A673 (cell line): ENCODE measurements at regions not wholly inside any gene's neighbourhood (a gene's known extent, or its start where the extent isn't known, plus 50 kb on each side); places are given as distances from the start of the nearest gene placed in this dataset.

Experiments
- BruUV-seq: library from RNA; stranded (reverse); fragments of 400-500 nt; replicated peaks from 2 replicates; lab custom pipeline; 2021; lab: Mats Ljungman, UMichigan
- CTCF ChIA-PET: fragments of 300-600 bp; sonication (Branson Sonifier 250); formaldehyde crosslinking; loops from one replicate; lab custom pipeline; 2022; ENCODE audit warnings: antibody characterized with exemption; lab: Charles Lee
- POLR2A ChIA-PET: fragments of 300-600 bp; sonication (Branson Sonifier 250); formaldehyde crosslinking; loops from one replicate; lab custom pipeline; 2022; ENCODE audit warnings: antibody characterized with exemption; ENCODE audit not compliant: low non-redundant PET; lab: Charles Lee
- DNase-seq: peaks from one replicate; pipeline ENCODE4 v3.0.0-alpha.2; 2015; ENCODE audit warnings: low spot score
- H3K27ac ChIP-seq: fragments of 200-600 bp; sonication (generic); 2 replicates; pipeline ENCODE4 v1.5.1; 2016; ENCODE audit warnings: mixed run types, low read depth, mild to moderate bottlenecking, mixed read lengths, antibody characterized with exemption, low read length; ENCODE audit not compliant: poor library complexity, severe bottlenecking
- H3K27me3 ChIP-seq: fragments of 200-600 bp; sonication (generic); replicated peaks from 2 replicates; pipeline ENCODE4 v1.6.1; 2017; ENCODE audit warnings: mixed run types, low read depth, mild to moderate bottlenecking, mixed read lengths, antibody characterized with exemption, low read length; ENCODE audit not compliant: insufficient read depth, poor library complexity
- H3K36me3 ChIP-seq: fragments of 200-600 bp; sonication (generic); 2 replicates; pipeline ENCODE4 v1.6.1; 2016; ENCODE audit warnings: mixed run types, mild to moderate bottlenecking, mixed read lengths, antibody characterized with exemption, low read length; ENCODE audit not compliant: insufficient read depth, poor library complexity, severe bottlenecking
- H3K4me1 ChIP-seq: fragments of 200-600 bp; sonication (generic); 2 replicates; pipeline ENCODE4 v1.6.1; 2017; ENCODE audit warnings: mixed run types, mild to moderate bottlenecking, mixed read lengths, antibody characterized with exemption, low read length; ENCODE audit not compliant: insufficient read depth, poor library complexity, severe bottlenecking
- H3K4me3 ChIP-seq: fragments of 200-600 bp; sonication (generic); 2 replicates; pipeline ENCODE4 v1.5.1; 2016; ENCODE audit warnings: low read depth, mixed run types, mild to moderate bottlenecking, mixed read lengths, low read length; ENCODE audit not compliant: poor library complexity, severe bottlenecking
- H3K9me3 ChIP-seq: fragments of 200-600 bp; sonication (generic); 2 replicates; pipeline ENCODE4 v1.6.1; 2016; ENCODE audit warnings: mixed run types, low read depth, mild to moderate bottlenecking, mixed read lengths, antibody characterized with exemption, low read length; ENCODE audit not compliant: poor library complexity, severe bottlenecking
- CTCF ChIP-seq: fragments of 300-800, 200-600 bp; sonication (generic); conservative IDR thresholded peaks from 2 replicates; pipeline ENCODE4 v1.5.1; 2017; ENCODE audit warnings: low read depth, mild to moderate bottlenecking, antibody characterized with exemption, low read length, moderate library complexity, mixed read lengths
- EZH2 ChIP-seq: fragments of 200-600 bp; sonication (generic); IDR thresholded peaks from 2 replicates; pipeline ENCODE4 v1.6.1; 2017; ENCODE audit warnings: borderline replicate concordance, low read depth, mild to moderate bottlenecking, mixed read lengths, antibody characterized with exemption, low read length; ENCODE audit not compliant: poor library complexity, severe bottlenecking
- intact Hi-C: fragments of 100-400 bp; cut with micrococcal nuclease; formaldehyde crosslinking; loops from one replicate; pipeline ENCODE4 v1.10.0; 2022; ENCODE audit not compliant: unreplicated experiment

DNA sequence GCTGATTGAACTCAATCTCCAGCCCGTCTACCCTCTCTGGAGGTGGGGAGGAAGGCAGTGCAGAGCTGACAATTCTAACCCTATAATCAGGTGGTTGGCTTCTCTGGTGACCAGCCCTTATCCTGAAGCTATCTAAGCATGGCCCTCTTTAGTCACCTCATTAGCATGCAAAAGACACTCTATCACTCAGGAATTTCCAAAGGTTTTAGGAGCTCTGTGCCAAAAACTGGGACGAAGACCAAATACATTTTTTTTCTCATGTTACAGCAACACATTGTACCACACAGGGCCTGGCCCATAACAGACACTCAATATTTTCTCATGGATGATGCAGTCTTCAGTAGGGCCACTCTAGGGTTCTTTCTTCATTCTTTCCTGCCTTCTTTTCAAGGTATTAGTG lies 118.8 kb upstream of the VLDLR start:
- intact Hi-C loops: no loop called here
- no peaks in the 10 kb centered on the region for H3K27me3 ChIP-seq
- no peaks in the 10 kb centered on the region for H3K4me1 ChIP-seq
- no peaks in the 10 kb centered on the region for H3K9me3 ChIP-seq
- H3K36me3 ChIP-seq: no peaks in the 10 kb centered on the region
- H3K4me3 ChIP-seq: no peak overlapping the region
- ChIA-PET CTCF (no interaction called here), POLR2A (no interaction called here)
- no TSS peak for BruUV-seq
- DNase-seq: no peak
- TF ChIP-seq EZH2 (no peak), CTCF (no peak)
- no peak overlapping the region for H3K27ac ChIP-seq

DNA sequence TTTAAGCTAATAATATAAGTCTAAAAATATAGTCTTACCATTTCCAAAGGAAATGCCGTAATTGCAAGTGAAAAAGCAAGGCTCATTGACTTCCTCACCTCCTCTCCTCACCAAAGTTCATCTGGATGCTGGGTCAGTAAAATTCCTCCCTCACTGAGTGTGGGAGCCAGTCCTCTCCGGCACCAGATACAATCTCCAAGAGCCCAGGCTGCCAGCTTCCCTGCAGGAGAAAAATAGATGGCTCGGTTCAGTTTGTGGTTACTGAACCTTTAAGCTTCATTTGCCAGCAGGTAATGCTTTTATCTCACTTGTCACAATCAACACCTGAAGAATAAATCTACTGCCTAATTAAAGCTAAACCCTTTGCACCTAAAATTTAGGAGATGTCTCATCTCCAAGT lies 115.3 kb upstream of the VLDLR start:
- ChIA-PET POLR2A (no interaction called here), CTCF (no interaction called here)
- Histone ChIP-seq H3K4me1 (no peaks in the 10 kb centered on the region), H3K4me3 (no peak overlapping the region), H3K36me3 (no peaks in the 10 kb centered on the region), H3K9me3 (no peaks in the 10 kb centered on the region), H3K27me3 (no peaks in the 10 kb centered on the region), H3K27ac (no peak overlapping the region)
- BruUV-seq: no TSS peak
- no peak for DNase-seq
- intact Hi-C loops: no loop called here
- no peak for TF ChIP-seq CTCF
- no peak for TF ChIP-seq EZH2

DNA sequence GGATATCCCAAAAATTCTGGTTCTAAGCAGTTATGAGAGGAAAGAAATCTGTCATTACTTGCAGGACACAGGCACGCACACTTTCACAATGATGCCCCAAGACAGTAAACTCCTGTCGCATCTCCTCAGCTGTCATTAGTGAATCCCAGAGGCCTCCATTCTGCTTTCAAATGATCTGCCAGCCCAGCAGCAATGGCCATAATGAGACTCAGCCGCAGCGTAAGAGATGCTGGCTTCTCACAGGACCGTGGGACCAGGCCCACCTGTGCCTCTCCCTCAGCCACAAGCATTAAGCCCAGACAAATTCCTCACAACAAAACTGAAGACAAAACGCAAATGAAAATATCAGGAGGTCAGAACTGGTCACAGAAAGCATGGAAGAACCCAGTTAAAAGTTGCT lies 98.0 kb upstream of the VLDLR start:
- no peak overlapping the region for H3K27ac ChIP-seq
- H3K4me1 ChIP-seq: no peaks in the 10 kb centered on the region
- no peaks in the 10 kb centered on the region for H3K36me3 ChIP-seq
- intact Hi-C loops: loop anchor here (10.0 kb wide), 1 partner anchor 199 kb away; no protein-coding TSS in a partner anchor
- TF ChIP-seq CTCF (no peak), EZH2 (no peak)
- ChIA-PET POLR2A (no interaction called here), CTCF (no interaction called here)
- no peaks in the 10 kb centered on the region for H3K9me3 ChIP-seq
- DNase-seq: no peak
- no TSS peak for BruUV-seq
- no peak overlapping the region for H3K4me3 ChIP-seq
- no peaks in the 10 kb centered on the region for H3K27me3 ChIP-seq
